H1 (cell line): ENCODE measurements at regions not wholly inside any gene's neighbourhood (a gene's known extent, or its start where the extent isn't known, plus 50 kb on each side); places are given as distances from the start of the nearest gene placed in this dataset.

Source experiments
- EP300 ChIP-seq, 2 experiments: IDR thresholded peaks; 1 replicate in 1 of 2; 2 replicates in 1 of 2; pipeline ENCODE4 v1.6.1; 2011 to 2012; ENCODE audit warnings: low read depth in 2 of 2, low read length in 2 of 2, mild to moderate bottlenecking in 2 of 2, borderline replicate concordance in 1 of 2, inconsistent platforms in 1 of 2, moderate library complexity in 1 of 2
- EZH2 ChIP-seq: fragments of 200-600 bp; sonication (generic); IDR thresholded peaks from 2 replicates; pipeline ENCODE4 v1.7.1; 2012; ENCODE audit warnings: low read depth, mild to moderate bottlenecking, moderate library complexity, low read length, inconsistent platforms; ENCODE audit not compliant: severe bottlenecking
- KDM1A ChIP-seq: fragments of 200-600, 300-600 bp; sonication (generic); IDR thresholded peaks from 2 replicates; pipeline ENCODE4 v1.7.1; 2016; ENCODE audit warnings: mild to moderate bottlenecking, low read length, borderline replicate concordance
- KDM5A ChIP-seq: fragments of 200-600 bp; IDR thresholded peaks from 2 replicates; pipeline ENCODE4 v1.7.1; 2012; ENCODE audit warnings: mild to moderate bottlenecking, low read length, inconsistent platforms, mixed read lengths
- POLR2AphosphoS5 ChIP-seq: IDR thresholded peaks from 2 replicates; pipeline ENCODE4 v1.6.1; 2011; ENCODE audit warnings: low read depth, low read length
- SIN3A ChIP-seq, 2 experiments: IDR thresholded peaks in 1 of 2; conservative IDR thresholded peaks in 1 of 2; 2 replicates each; pipeline ENCODE4 v1.6.1; 2011 to 2012; ENCODE audit warnings: low read length in 2 of 2, improper control_type of control experiment in 1 of 2, low read depth in 1 of 2, mild to moderate bottlenecking in 1 of 2
- SIX5 ChIP-seq: IDR thresholded peaks from 2 replicates; pipeline ENCODE4 v1.6.1; 2011; ENCODE audit warnings: mild to moderate bottlenecking, low read depth, low read length
- SP1 ChIP-seq: IDR thresholded peaks from 2 replicates; pipeline ENCODE4 v1.6.1; 2011; ENCODE audit warnings: low read depth, low read length
- TAF1 ChIP-seq: IDR thresholded peaks from 2 replicates; pipeline ENCODE4 v1.6.1; 2011; ENCODE audit warnings: mild to moderate bottlenecking, low read depth, low read length
- TEAD4 ChIP-seq: IDR thresholded peaks from 2 replicates; pipeline ENCODE4 v1.6.1; 2012; ENCODE audit warnings: low read depth, low read length, inconsistent platforms, mixed read lengths
- TF ChIP-seq, protein P1 (sequence below): fragments of 300-600 bp; sonication (generic); IDR thresholded peaks from 2 replicates; pipeline ENCODE4 v1.7.1; 2012; ENCODE audit warnings: low read length, moderate library complexity, mild to moderate bottlenecking, inconsistent platforms; ENCODE audit not compliant: insufficient replicate concordance

DNA sequence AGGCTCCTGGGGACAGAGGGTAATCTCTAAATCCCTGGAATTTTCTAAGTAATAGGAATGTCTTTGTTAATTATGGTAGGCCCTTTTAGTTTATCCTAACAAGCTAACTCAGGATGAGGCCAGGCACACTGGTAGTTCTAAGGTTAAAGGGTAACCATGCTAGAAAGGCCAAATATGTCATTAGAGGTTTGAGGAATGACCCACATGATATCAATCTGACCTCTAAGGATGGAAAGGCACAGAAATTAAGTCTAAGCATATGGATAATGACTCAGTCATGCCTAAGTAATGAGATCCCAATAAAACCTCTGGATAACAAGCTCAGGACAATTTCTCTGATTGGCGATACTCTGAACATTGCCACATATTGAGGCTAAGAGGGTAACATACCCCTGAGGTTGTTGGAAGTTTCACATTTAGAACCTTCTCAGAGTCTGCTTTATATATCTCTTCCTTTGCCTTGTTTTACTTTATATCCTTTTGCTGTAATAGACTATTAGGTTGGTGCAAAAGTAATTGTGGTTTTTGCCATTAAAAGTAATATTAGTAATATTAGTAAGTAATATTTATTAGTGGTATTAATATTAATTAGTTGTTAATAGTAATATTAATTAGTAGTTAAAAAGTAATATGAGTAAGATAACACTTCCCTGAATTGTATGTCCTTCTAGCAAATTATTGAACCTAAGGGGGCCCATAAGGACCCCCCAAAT lies 806.3 kb upstream of the GCFC2 start (continued):
- TF ChIP-seq, protein P1, sequence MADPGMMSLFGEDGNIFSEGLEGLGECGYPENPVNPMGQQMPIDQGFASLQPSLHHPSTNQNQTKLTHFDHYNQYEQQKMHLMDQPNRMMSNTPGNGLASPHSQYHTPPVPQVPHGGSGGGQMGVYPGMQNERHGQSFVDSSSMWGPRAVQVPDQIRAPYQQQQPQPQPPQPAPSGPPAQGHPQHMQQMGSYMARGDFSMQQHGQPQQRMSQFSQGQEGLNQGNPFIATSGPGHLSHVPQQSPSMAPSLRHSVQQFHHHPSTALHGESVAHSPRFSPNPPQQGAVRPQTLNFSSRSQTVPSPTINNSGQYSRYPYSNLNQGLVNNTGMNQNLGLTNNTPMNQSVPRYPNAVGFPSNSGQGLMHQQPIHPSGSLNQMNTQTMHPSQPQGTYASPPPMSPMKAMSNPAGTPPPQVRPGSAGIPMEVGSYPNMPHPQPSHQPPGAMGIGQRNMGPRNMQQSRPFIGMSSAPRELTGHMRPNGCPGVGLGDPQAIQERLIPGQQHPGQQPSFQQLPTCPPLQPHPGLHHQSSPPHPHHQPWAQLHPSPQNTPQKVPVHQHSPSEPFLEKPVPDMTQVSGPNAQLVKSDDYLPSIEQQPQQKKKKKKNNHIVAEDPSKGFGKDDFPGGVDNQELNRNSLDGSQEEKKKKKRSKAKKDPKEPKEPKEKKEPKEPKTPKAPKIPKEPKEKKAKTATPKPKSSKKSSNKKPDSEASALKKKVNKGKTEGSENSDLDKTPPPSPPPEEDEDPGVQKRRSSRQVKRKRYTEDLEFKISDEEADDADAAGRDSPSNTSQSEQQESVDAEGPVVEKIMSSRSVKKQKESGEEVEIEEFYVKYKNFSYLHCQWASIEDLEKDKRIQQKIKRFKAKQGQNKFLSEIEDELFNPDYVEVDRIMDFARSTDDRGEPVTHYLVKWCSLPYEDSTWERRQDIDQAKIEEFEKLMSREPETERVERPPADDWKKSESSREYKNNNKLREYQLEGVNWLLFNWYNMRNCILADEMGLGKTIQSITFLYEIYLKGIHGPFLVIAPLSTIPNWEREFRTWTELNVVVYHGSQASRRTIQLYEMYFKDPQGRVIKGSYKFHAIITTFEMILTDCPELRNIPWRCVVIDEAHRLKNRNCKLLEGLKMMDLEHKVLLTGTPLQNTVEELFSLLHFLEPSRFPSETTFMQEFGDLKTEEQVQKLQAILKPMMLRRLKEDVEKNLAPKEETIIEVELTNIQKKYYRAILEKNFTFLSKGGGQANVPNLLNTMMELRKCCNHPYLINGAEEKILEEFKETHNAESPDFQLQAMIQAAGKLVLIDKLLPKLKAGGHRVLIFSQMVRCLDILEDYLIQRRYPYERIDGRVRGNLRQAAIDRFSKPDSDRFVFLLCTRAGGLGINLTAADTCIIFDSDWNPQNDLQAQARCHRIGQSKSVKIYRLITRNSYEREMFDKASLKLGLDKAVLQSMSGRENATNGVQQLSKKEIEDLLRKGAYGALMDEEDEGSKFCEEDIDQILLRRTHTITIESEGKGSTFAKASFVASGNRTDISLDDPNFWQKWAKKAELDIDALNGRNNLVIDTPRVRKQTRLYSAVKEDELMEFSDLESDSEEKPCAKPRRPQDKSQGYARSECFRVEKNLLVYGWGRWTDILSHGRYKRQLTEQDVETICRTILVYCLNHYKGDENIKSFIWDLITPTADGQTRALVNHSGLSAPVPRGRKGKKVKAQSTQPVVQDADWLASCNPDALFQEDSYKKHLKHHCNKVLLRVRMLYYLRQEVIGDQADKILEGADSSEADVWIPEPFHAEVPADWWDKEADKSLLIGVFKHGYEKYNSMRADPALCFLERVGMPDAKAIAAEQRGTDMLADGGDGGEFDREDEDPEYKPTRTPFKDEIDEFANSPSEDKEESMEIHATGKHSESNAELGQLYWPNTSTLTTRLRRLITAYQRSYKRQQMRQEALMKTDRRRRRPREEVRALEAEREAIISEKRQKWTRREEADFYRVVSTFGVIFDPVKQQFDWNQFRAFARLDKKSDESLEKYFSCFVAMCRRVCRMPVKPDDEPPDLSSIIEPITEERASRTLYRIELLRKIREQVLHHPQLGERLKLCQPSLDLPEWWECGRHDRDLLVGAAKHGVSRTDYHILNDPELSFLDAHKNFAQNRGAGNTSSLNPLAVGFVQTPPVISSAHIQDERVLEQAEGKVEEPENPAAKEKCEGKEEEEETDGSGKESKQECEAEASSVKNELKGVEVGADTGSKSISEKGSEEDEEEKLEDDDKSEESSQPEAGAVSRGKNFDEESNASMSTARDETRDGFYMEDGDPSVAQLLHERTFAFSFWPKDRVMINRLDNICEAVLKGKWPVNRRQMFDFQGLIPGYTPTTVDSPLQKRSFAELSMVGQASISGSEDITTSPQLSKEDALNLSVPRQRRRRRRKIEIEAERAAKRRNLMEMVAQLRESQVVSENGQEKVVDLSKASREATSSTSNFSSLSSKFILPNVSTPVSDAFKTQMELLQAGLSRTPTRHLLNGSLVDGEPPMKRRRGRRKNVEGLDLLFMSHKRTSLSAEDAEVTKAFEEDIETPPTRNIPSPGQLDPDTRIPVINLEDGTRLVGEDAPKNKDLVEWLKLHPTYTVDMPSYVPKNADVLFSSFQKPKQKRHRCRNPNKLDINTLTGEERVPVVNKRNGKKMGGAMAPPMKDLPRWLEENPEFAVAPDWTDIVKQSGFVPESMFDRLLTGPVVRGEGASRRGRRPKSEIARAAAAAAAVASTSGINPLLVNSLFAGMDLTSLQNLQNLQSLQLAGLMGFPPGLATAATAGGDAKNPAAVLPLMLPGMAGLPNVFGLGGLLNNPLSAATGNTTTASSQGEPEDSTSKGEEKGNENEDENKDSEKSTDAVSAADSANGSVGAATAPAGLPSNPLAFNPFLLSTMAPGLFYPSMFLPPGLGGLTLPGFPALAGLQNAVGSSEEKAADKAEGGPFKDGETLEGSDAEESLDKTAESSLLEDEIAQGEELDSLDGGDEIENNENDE = no peak
- TF ChIP-seq SIX5 = no peak
- no peak for TF ChIP-seq POLR2AphosphoS5
- no peak for TF ChIP-seq KDM1A
- TF ChIP-seq TEAD4 = no peak
- no peak for TF ChIP-seq SIN3A (conservative IDR thresholded peaks at IDR 0.05 in 1 of 2, IDR thresholded peaks at IDR 0.05 in 1 of 2; ENCODE audit: low read depth in 1 of 2, low read length in 2 of 2)
- TF ChIP-seq SP1 = no peak
- no peak for TF ChIP-seq EZH2
- TF ChIP-seq EP300 (IDR thresholded peaks at IDR 0.05; ENCODE audit: borderline replicate concordance in 1 of 2, low read depth in 2 of 2, low read length in 2 of 2) = no peak
- no peak for TF ChIP-seq TAF1
- no peak for TF ChIP-seq KDM5A
